ENCODE measurements at regions not wholly inside any gene's neighbourhood (a gene's known extent, or its start where the extent isn't known, plus 50 kb on each side); places are given as distances from the start of the nearest gene placed in this dataset.
"Not testable (repeated sequence)": the region's sequence is repeated elsewhere in the genome, so short reads cannot be mapped to it uniquely, and the experiment has no call there.

DNA sequence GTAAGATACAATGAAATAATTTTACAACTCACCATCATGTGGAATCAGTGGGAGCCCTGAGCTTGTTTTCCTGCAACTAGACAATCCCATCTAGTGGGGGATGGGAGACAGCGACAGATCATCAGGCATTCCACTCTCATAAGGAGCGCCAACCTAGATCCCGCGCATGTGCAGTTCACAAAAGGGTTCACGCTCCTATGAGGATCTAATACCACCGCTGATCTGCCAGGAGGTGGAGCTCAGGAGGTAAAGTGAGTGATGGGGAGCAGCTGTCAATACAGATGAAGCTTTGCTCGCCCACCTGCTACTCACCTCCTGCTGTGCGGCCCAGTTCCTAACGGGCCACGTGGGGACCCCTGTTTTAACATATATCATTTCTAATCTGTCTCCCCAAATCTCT lies 165.7 kb upstream of the MXRA5 start:
- not testable (repeated sequence) for H3K9ac ChIP-seq (ENCODE audit: low read length in 2 of 2); H3K27me3 ChIP-seq (ENCODE audit: control insufficient read depth in 1 of 2, insufficient read depth in 2 of 2, low read length in 2 of 2); H3K9me3 ChIP-seq (ENCODE audit: control insufficient read depth in 2 of 2, low read length in 2 of 2); H3K4me3 ChIP-seq (ENCODE audit: low read length in 2 of 2); H3K4me1 ChIP-seq (ENCODE audit: control insufficient read depth, insufficient read depth, low read length); H3K36me3 ChIP-seq (ENCODE audit: control insufficient read depth in 2 of 2, insufficient read depth in 2 of 2, low read length in 2 of 2); H3K27ac ChIP-seq (ENCODE audit: low read length)

GRCh38 chrX:3509934-3510333 lies 163.5 kb upstream of the MXRA5 start:
- Histone ChIP-seq H3K9ac (ENCODE audit: low read length in 2 of 2) (no peak overlapping the region), H3K27me3 (ENCODE audit: control insufficient read depth in 1 of 2, insufficient read depth in 2 of 2, low read length in 2 of 2) (no peaks in the 10 kb centered on the region), H3K4me1 (ENCODE audit: control insufficient read depth, insufficient read depth, low read length) (no peaks in the 10 kb centered on the region), H3K36me3 (ENCODE audit: control insufficient read depth in 2 of 2, insufficient read depth in 2 of 2, low read length in 2 of 2) (no peaks in the 10 kb centered on the region), H3K9me3 (ENCODE audit: control insufficient read depth in 2 of 2, low read length in 2 of 2) (peaks cover 0 to 2% of the 10 kb centered on the region in 2 donors), H3K27ac (ENCODE audit: low read length) (no peak overlapping the region), H3K4me3 (ENCODE audit: low read length in 2 of 2) (no peak overlapping the region)

DNA sequence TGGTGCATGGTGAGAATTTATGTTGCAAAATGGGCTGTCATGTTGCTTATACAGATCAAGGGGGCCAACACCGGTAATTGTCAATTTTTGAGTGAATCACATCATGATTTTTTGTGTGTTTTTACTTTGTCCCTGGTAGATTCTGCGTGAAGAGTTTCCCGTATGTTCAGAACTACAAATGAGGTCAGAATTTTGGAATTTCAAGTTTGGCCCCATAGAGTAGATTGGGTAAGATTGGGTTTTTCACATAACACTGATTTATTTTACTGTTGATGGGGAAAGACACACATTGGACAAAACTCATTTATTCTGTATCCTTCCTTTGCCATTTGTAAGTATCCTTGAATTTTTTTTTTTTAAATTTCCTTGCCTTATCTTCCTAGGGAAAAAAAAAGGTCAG lies 158.5 kb upstream of the MXRA5 start:
- H3K4me1 ChIP-seq (ENCODE audit: control insufficient read depth, insufficient read depth, low read length): no peaks in the 10 kb centered on the region
- peaks cover 0 to 5% of the 10 kb centered on the region in 2 donors for H3K9me3 ChIP-seq (ENCODE audit: control insufficient read depth in 2 of 2, low read length in 2 of 2)
- no peaks in the 10 kb centered on the region for H3K36me3 ChIP-seq (ENCODE audit: control insufficient read depth in 2 of 2, insufficient read depth in 2 of 2, low read length in 2 of 2)
- no peaks in the 10 kb centered on the region for H3K27me3 ChIP-seq (ENCODE audit: control insufficient read depth in 1 of 2, insufficient read depth in 2 of 2, low read length in 2 of 2)
- no peak overlapping the region for H3K27ac ChIP-seq (ENCODE audit: low read length)
- H3K4me3 ChIP-seq (ENCODE audit: low read length in 2 of 2): no peak overlapping the region
- H3K9ac ChIP-seq (ENCODE audit: low read length in 2 of 2): no peak overlapping the region

DNA sequence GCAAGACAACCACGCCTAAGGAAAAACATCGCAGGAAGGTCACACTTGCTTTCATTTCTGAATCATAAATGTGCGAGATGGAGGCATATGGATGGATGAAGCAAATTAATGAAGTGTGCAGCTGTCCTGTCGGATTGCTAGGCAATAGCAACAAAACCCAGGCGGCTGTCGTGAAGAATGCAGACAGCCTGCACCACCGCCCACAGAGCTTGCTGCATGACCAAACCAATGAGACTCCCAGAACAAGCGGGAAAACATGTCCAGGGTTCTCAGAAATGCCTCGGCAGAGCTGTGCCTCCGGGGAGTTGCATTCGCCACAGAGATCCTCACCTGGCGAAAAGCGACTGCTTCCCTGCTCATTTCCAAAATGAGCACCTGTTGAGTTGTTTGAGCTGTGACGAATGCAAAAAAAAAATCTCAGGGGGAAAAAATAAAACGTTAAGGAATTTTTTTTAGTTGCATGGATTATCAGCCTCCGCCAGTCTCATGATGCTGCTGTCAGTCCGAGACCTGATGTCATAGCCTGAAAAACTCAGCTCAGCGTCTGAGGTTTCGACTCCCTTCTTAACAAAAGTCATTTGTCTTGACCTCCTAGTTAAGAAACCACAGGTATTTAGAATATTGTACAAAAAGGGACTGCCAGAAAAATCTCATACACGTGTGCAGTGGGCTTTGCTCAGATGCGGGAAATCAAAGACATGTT lies 155.5 kb upstream of the MXRA5 start:
- Histone ChIP-seq H3K36me3 (ENCODE audit: control insufficient read depth in 2 of 2, insufficient read depth in 2 of 2, low read length in 2 of 2) (no peaks in the 10 kb centered on the region), H3K27me3 (ENCODE audit: control insufficient read depth in 1 of 2, insufficient read depth in 2 of 2, low read length in 2 of 2) (no peaks in the 10 kb centered on the region), H3K27ac (ENCODE audit: low read length) (no peak overlapping the region), H3K4me1 (ENCODE audit: control insufficient read depth, insufficient read depth, low read length) (no peaks in the 10 kb centered on the region), H3K9ac (ENCODE audit: low read length in 2 of 2) (no peak overlapping the region), H3K4me3 (ENCODE audit: low read length in 2 of 2) (no peak overlapping the region), H3K9me3 (ENCODE audit: control insufficient read depth in 2 of 2, low read length in 2 of 2) (peaks cover 0 to 2% of the 10 kb centered on the region in 2 donors)

DNA sequence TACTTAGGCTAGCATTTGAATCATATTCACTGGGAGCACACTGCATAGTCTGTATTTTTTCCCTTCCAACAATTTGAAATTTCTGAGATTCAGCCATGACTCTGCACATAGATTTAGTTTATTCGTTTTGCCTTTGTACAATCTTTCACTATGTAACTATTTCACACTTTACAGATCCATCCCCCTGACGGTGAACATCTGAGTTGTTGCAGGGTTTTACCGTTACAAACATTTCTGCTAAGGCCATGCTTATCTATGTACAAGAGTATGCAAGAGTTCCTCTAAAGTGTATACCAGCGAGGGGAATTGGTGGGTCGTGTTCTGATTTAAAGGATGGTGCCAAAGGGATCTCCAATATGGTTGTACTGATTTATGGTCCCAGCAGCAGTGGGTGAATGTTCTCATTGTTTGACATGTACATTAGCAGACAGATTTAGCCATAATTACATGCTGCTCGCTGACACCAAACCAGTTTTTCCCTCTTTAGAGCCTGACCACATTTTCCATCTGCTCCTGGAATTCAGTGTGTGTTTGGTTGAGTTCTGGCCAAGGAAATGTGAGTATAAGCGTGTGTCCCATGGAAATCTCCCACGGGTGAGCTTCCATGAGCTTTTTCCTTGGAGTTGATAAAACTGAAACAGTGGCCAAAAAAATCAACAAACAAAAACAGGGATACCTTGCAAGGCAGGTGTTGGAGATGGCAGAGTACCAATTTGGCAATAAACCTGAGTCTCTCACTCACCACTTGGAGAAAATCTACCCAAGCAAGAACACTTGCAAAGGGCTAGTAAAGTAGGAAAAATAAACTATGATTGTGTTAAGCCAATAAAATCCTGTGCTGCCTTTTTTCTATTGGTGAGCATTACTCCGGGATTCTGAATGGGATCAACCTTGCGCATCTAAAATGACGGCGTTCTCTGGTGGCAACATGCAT lies 149.7 kb upstream of the MXRA5 start:
- H3K9ac ChIP-seq (ENCODE audit: low read length in 2 of 2); H3K27ac ChIP-seq (ENCODE audit: low read length); H3K36me3 ChIP-seq (ENCODE audit: control insufficient read depth in 2 of 2, insufficient read depth in 2 of 2, low read length in 2 of 2); H3K4me1 ChIP-seq (ENCODE audit: control insufficient read depth, insufficient read depth, low read length); H3K27me3 ChIP-seq (ENCODE audit: control insufficient read depth in 1 of 2, insufficient read depth in 2 of 2, low read length in 2 of 2); H3K9me3 ChIP-seq (ENCODE audit: control insufficient read depth in 2 of 2, low read length in 2 of 2); H3K4me3 ChIP-seq (ENCODE audit: low read length in 2 of 2): not testable (repeated sequence)

DNA sequence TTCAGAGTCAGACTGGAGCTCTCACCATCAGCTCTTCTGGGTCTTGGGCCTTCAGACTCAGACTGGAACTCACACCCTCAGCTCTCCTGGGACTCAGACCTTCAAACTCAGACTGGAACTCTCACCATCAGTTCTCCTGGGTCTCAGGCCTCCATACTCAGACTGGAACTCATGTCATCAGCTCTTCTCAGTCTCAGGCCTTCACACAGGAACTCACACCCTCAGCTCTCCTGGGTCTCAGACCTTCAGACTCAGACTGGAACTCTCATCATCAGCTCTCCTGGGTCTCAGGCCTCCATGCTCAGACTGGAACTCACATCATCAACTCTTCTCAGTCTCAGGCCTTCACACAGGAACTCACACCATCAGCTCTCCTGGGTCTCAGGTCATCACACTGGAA lies 147.2 kb upstream of the MXRA5 start:
- H3K27me3 ChIP-seq (ENCODE audit: control insufficient read depth in 1 of 2, insufficient read depth in 2 of 2, low read length in 2 of 2): no peaks in the 10 kb centered on the region
- no peaks in the 10 kb centered on the region for H3K36me3 ChIP-seq (ENCODE audit: control insufficient read depth in 2 of 2, insufficient read depth in 2 of 2, low read length in 2 of 2)
- no peaks in the 10 kb centered on the region for H3K4me1 ChIP-seq (ENCODE audit: control insufficient read depth, insufficient read depth, low read length)
- no peak overlapping the region for H3K4me3 ChIP-seq (ENCODE audit: low read length in 2 of 2)
- no peak overlapping the region for H3K27ac ChIP-seq (ENCODE audit: low read length)
- H3K9me3 ChIP-seq (ENCODE audit: control insufficient read depth in 2 of 2, low read length in 2 of 2): peaks cover 0 to 3% of the 10 kb centered on the region in 2 donors
- no peak overlapping the region for H3K9ac ChIP-seq (ENCODE audit: low read length in 2 of 2)

GRCh38 chrX:3485727-3486126 lies 139.3 kb upstream of the MXRA5 start:
- H3K27me3 ChIP-seq (ENCODE audit: control insufficient read depth in 1 of 2, insufficient read depth in 2 of 2, low read length in 2 of 2): no peaks in the 10 kb centered on the region
- H3K36me3 ChIP-seq (ENCODE audit: control insufficient read depth in 2 of 2, insufficient read depth in 2 of 2, low read length in 2 of 2): no peaks in the 10 kb centered on the region
- no peak overlapping the region for H3K4me3 ChIP-seq (ENCODE audit: low read length in 2 of 2)
- no peak overlapping the region for H3K9ac ChIP-seq (ENCODE audit: low read length in 2 of 2)
- H3K27ac ChIP-seq (ENCODE audit: low read length): no peak overlapping the region
- H3K9me3 ChIP-seq (ENCODE audit: control insufficient read depth in 2 of 2, low read length in 2 of 2): no peaks in the 10 kb centered on the region
- H3K4me1 ChIP-seq (ENCODE audit: control insufficient read depth, insufficient read depth, low read length): no peaks in the 10 kb centered on the region

DNA sequence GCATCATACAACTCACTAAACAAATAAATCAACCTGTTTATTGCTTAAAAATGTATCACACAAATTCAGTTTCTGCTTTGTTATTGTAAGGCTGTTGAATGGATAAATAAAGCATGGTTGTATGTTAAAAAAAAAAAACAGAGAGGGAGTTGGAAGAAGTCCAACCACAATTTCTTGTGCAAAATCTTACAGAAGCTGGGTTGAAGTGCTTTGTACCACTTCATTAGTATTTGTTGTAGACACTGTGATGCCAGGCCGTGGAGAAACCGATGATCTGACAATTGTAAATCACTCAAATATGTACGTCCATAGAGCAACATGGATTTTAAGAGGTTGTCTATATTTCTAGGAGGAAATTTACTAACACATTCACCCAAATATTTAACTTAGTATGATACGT lies 132.6 kb upstream of the MXRA5 start:
- no peaks in the 10 kb centered on the region for H3K4me1 ChIP-seq (ENCODE audit: control insufficient read depth, insufficient read depth, low read length)
- H3K9ac ChIP-seq (ENCODE audit: low read length in 2 of 2): no peak overlapping the region
- no peaks in the 10 kb centered on the region for H3K27me3 ChIP-seq (ENCODE audit: control insufficient read depth in 1 of 2, insufficient read depth in 2 of 2, low read length in 2 of 2)
- H3K4me3 ChIP-seq (ENCODE audit: low read length in 2 of 2): no peak overlapping the region
- no peaks in the 10 kb centered on the region for H3K9me3 ChIP-seq (ENCODE audit: control insufficient read depth in 2 of 2, low read length in 2 of 2)
- H3K27ac ChIP-seq (ENCODE audit: low read length): no peak overlapping the region
- H3K36me3 ChIP-seq (ENCODE audit: control insufficient read depth in 2 of 2, insufficient read depth in 2 of 2, low read length in 2 of 2): no peaks in the 10 kb centered on the region

DNA sequence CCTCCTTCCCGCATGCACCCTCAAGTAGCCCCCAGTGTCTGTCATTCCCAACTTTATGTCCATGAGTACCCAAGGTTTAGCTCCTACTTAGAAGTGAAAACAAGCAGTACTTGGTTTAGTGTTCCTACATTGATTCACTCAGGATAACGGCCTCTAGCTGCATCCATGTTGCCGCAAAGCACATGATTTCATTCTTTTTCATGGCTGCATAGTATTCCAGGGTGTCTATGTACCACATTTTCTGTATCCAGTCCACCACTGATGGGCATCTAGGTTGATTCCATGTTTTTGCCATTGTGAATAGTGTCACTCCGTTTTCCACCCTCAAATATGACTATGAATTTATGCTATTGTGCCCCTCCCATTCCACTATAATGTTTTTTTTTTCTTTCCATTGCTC lies 130.5 kb upstream of the MXRA5 start:
- Histone ChIP-seq H3K4me3 (ENCODE audit: low read length in 2 of 2) (no peak overlapping the region), H3K9me3 (ENCODE audit: control insufficient read depth in 2 of 2, low read length in 2 of 2) (no peaks in the 10 kb centered on the region), H3K36me3 (ENCODE audit: control insufficient read depth in 2 of 2, insufficient read depth in 2 of 2, low read length in 2 of 2) (no peaks in the 10 kb centered on the region), H3K4me1 (ENCODE audit: control insufficient read depth, insufficient read depth, low read length) (no peaks in the 10 kb centered on the region), H3K27ac (ENCODE audit: low read length) (no peak overlapping the region), H3K9ac (ENCODE audit: low read length in 2 of 2) (no peak overlapping the region), H3K27me3 (ENCODE audit: control insufficient read depth in 1 of 2, insufficient read depth in 2 of 2, low read length in 2 of 2) (no peaks in the 10 kb centered on the region)

DNA sequence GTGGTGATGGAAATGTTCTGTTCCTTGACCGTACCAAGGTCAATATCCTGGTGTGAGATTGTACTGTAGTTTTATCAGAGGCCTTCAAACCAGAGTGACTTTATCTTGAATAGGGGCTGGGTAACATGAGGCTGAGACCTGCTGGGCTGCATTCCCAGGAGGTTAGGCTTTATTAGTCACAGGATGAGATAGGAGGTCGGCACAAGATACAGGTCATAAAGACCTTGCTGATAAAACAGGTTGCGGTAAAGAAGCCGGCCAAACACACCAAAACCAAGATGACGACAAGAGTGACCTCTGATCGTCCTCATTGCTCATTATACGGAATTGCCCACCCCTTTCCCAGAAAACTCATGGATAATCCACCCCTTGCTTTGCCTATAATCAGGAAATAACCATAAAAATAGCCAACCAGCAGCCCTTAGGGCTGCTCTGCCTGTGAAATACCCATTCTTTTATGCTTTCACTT lies 123.8 kb upstream of the MXRA5 start:
- H3K9me3 ChIP-seq (ENCODE audit: control insufficient read depth in 2 of 2, low read length in 2 of 2); H3K4me1 ChIP-seq (ENCODE audit: control insufficient read depth, insufficient read depth, low read length): not testable (repeated sequence)

GRCh38 chrX:3468031-3468430 lies 121.6 kb upstream of the MXRA5 start:
- Histone ChIP-seq H3K4me3 (ENCODE audit: low read length in 2 of 2) (no peak overlapping the region), H3K9me3 (ENCODE audit: control insufficient read depth in 2 of 2, low read length in 2 of 2) (peaks cover 0 to 5% of the 10 kb centered on the region in 2 donors), H3K4me1 (ENCODE audit: control insufficient read depth, insufficient read depth, low read length) (no peaks in the 10 kb centered on the region), H3K27ac (ENCODE audit: low read length) (no peak overlapping the region), H3K36me3 (ENCODE audit: control insufficient read depth in 2 of 2, insufficient read depth in 2 of 2, low read length in 2 of 2) (no peaks in the 10 kb centered on the region), H3K9ac (ENCODE audit: low read length in 2 of 2) (no peak overlapping the region), H3K27me3 (ENCODE audit: control insufficient read depth in 1 of 2, insufficient read depth in 2 of 2, low read length in 2 of 2) (no peaks in the 10 kb centered on the region)

More for the DNA sequence above, 123.8 kb upstream of the MXRA5 start:
- H3K36me3 ChIP-seq (ENCODE audit: control insufficient read depth in 2 of 2, insufficient read depth in 2 of 2, low read length in 2 of 2); H3K9ac ChIP-seq (ENCODE audit: low read length in 2 of 2); H3K27me3 ChIP-seq (ENCODE audit: control insufficient read depth in 1 of 2, insufficient read depth in 2 of 2, low read length in 2 of 2); H3K27ac ChIP-seq (ENCODE audit: low read length); H3K4me3 ChIP-seq (ENCODE audit: low read length in 2 of 2): not testable (repeated sequence)
